Fibroblast of pulmonary artery (primary cell): ENCODE measurements at regions not wholly inside any gene's neighbourhood (a gene's known extent, or its start where the extent isn't known, plus 50 kb on each side); places are given as distances from the start of the nearest gene placed in this dataset.
A peak's percentile ranks its signal among the peaks of the same experiment; 100 is the strongest.

Experiments
- DNase-seq: peaks from one replicate; pipeline ENCODE4 v3.0.0-alpha.2; 2010; ENCODE audit warnings: low read depth
- H3K4me3 ChIP-seq: replicated peaks from 2 replicates; pipeline ENCODE4 v1.5.1; 2011; ENCODE audit warnings: low read depth, mild to moderate bottlenecking, control low read depth, low read length, moderate library complexity
- TF ChIP-seq, protein P1 (sequence below): IDR thresholded peaks from 2 replicates; pipeline ENCODE4 v1.5.1; 2011; ENCODE audit warnings: mild to moderate bottlenecking, control low read depth, low read length, inconsistent platforms; ENCODE audit errors: missing control alignments

DNA sequence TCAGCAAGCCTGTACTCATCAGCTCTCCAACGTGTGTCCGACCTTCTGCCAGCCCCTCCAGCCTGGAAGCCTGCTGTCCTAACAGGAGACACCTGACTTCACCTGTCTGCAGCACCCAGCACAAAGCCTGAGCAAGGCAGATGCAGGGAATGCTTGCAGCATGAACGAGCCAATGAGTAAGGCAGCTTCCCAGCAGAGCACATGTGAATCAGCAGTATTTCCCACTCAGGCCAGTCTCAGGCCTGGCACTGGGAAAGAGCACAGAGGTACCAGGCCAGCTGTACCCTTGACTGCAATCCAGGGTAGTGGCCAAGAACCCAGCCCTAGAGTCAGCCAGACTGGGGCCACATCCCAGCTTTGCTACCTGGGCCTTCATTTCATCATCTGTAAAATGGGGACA is 120.8 kb downstream of the MAFB start:
- TF ChIP-seq, protein P1, sequence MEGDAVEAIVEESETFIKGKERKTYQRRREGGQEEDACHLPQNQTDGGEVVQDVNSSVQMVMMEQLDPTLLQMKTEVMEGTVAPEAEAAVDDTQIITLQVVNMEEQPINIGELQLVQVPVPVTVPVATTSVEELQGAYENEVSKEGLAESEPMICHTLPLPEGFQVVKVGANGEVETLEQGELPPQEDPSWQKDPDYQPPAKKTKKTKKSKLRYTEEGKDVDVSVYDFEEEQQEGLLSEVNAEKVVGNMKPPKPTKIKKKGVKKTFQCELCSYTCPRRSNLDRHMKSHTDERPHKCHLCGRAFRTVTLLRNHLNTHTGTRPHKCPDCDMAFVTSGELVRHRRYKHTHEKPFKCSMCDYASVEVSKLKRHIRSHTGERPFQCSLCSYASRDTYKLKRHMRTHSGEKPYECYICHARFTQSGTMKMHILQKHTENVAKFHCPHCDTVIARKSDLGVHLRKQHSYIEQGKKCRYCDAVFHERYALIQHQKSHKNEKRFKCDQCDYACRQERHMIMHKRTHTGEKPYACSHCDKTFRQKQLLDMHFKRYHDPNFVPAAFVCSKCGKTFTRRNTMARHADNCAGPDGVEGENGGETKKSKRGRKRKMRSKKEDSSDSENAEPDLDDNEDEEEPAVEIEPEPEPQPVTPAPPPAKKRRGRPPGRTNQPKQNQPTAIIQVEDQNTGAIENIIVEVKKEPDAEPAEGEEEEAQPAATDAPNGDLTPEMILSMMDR, result no peak
- no peak overlapping the region for H3K4me3 ChIP-seq
- DNase-seq, result no peak

DNA sequence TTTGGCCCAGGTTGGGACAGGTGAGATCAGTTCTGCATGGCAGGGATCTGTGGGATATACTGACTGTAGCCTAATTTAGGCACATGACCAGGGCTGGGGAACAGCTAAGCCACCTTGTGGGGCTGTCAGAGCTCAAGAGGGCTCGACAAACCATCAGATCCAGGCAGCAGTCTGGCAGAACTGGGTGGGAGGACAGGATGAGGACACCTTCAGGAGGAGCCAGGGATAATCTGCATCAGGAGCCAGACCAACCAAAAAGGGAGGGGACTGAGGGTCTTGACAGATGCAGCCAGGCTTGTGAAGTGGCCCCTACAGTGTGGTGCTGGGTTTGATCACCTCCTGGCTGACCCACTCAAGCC is 123.4 kb downstream of the MAFB start:
- no peak for DNase-seq
- TF ChIP-seq, protein P1, result no peak
- no peak overlapping the region for H3K4me3 ChIP-seq

DNA sequence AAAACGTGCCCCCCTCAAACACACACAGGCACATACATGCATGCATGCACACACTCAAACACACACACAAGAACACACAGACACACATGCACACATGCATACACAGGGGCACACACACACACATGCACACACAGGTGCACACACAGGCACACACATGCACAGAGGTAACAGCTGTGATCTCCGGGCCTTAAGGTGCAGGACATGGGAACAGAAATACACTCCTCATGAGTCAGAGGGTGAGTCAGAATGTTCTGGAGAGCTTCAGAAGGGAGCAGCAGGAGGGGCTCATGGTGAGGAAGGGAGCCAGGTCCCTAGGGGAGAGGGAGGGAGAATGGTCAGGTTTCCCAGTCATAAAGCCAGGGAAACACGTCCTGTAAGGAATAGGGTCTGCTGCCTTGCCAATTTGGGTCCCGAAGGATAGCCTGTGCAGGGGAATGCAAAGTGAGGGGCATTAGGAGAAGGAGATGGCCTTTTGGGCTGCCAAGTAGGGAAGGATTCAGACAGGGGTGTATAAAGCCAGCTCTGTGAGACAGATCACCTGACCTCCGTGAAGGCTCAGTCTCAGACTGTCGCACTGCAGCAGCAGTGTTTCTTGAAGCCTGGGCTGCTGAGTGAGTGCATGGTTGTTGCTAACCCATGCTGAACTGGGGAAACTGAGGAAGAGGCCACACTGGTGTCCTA is 123.9 kb downstream of the MAFB start:
- TF ChIP-seq, protein P1, result no peak
- peak; percentile 83 for DNase-seq
- H3K4me3 ChIP-seq, result no peak overlapping the region

DNA sequence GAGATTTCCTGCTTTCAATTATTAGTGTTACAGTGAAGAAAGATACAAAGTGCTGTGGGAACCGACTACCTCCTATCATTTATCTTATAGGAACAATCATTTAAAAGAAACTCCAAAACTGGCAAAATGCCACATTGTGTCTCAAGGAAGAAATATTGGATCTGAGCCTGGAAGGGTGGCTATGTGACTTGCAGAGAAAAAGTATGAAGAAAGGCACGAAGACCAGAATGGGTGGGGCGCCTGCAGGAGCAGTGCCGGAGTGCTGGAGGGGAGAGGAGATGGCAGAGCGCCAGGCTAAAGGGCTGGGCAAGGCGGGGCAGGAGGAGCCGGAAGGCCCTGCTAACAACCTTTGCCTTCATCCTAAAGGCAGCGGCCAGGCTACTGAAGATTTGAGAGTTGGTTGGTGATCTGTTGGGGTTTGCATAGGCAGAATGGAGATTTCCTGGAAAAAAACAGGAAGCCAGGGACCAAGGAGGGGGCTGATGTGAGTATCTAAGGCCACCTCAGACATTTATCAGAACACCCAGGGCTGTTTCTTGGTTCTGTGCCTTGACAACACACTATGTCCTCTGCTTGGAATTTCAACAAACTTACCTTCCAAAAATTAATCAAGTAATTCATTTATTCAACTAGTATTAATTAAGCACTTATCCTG is 125.6 kb downstream of the MAFB start:
- peak; percentile 78 for DNase-seq
- H3K4me3 ChIP-seq, result no peak overlapping the region
- TF ChIP-seq, protein P1, result no peak

DNA sequence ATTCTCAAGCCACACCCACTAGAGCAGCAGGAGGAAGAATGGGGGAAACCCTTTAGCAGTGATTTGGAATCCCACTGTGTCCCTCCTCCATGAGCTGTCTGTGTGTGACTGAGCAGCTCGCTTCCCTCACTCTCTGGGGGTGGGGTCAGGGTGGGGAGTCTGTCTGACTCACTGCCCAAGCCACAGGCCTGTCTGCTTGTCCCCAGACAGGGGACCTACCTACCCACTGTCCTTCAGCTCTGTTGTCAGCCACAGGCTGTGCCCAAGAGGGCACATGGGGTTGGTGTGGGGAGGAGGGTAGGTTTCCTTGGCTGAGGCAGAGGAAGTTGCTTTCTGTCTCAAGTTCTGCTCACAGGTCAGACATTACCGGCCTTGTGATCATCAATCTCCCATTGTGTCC is 127.0 kb downstream of the MAFB start:
- peak; percentile 7 for DNase-seq
- no peak overlapping the region for H3K4me3 ChIP-seq
- TF ChIP-seq, protein P1, result no peak

GRCh38 chr20:40561187-40561586 is 127.8 kb downstream of the MAFB start:
- no peak overlapping the region for H3K4me3 ChIP-seq
- TF ChIP-seq, protein P1, result no peak
- no peak for DNase-seq

DNA sequence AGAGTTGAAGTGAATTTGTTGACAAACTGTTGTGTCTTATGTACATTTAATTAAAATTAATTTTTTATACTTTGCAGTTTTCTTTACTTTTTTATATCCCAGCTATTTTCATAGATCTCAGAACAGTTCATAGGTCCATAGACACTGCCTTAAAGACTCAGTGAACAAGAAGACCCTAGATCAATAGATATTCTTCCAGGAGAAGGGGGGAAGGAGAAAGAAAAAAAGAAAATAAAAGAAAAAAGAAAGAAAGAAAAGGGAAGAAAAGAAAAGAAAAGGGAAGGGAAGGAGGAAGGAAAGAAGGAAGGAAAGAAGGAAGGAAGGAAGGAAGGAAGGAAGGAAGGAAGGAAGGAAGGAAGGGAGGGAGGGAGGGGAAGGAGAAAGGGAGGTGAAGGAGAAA is 130.8 kb downstream of the MAFB start:
- TF ChIP-seq, protein P1, result no peak
- DNase-seq, result no peak
- H3K4me3 ChIP-seq, result no peak overlapping the region
